HG03025 (cell line): ENCODE measurements at regions not wholly inside any gene's neighbourhood (a gene's known extent, or its start where the extent isn't known, plus 50 kb on each side); places are given as distances from the start of the nearest gene placed in this dataset.

Experiments
- ATAC-seq: cut with Tn5 transposase; IDR thresholded peaks from one replicate; pipeline ENCODE4 v1.9.1; 2021; ENCODE audit warnings: mild to moderate bottlenecking, moderate library complexity; ENCODE audit not compliant: unreplicated experiment, low FRiP score

GRCh38 chr2:134181219-134181618, 72.7 kb upstream of the MGAT5 start:
- no peak for ATAC-seq

- ATAC-seq = no peak
These were observed 70.2 kb upstream of the MGAT5 start for GRCh38 chr2:134183679-134184078.

- no peak for ATAC-seq
These were observed 68.2 kb upstream of the MGAT5 start for GRCh38 chr2:134185639-134186038.

GRCh38 chr2:134189009-134189720, 64.7 kb upstream of the MGAT5 start:
- ATAC-seq = no peak

GRCh38 chr2:134190062-134190806, 63.6 kb upstream of the MGAT5 start:
- no peak for ATAC-seq

- ATAC-seq = no peak
These were observed 63.1 kb upstream of the MGAT5 start for GRCh38 chr2:134190807-134191203.

GRCh38 chr2:134191835-134192234, 62.0 kb upstream of the MGAT5 start:
- ATAC-seq = no peak

- ATAC-seq = no peak
These were observed 60.9 kb upstream of the MGAT5 start for GRCh38 chr2:134193006-134193405.

GRCh38 chr2:134194519-134194918, 59.4 kb upstream of the MGAT5 start:
- ATAC-seq = no peak

- ATAC-seq = no peak
These were observed 58.5 kb upstream of the MGAT5 start for GRCh38 chr2:134195341-134195740.

- ATAC-seq = no peak
These were observed 56.4 kb upstream of the MGAT5 start for GRCh38 chr2:134197445-134197844.

GRCh38 chr2:134198006-134198634, 55.8 kb upstream of the MGAT5 start:
- no peak for ATAC-seq

- ATAC-seq = no peak
These were observed 54.7 kb upstream of the MGAT5 start for GRCh38 chr2:134199123-134199522.

GRCh38 chr2:134200036-134200618, 53.7 kb upstream of the MGAT5 start:
- ATAC-seq = no peak

GRCh38 chr2:134201533-134201932, 52.3 kb upstream of the MGAT5 start:
- no peak for ATAC-seq

- ATAC-seq = no peak
These were observed 51.5 kb upstream of the MGAT5 start for GRCh38 chr2:134202371-134202770.

GRCh38 chr2:134203175-134203574, 50.7 kb upstream of the MGAT5 start:
- no peak for ATAC-seq
